Testis (tissue), 2 donors: ENCODE measurements at regions not wholly inside any gene's neighbourhood (a gene's known extent, or its start where the extent isn't known, plus 50 kb on each side); places are given as distances from the start of the nearest gene placed in this dataset.

Experiments
- CTCF ChIP-seq, 3 experiments: fragments of 450-650 bp in 2 of 3; fragments of 200-600 bp in 1 of 3; sonication (generic) in 1 of 3; IDR thresholded peaks; one replicate each; pipeline ENCODE4 v1.5.1; 2016 to 2019; ENCODE audit warnings: antibody characterized with exemption in 3 of 3, mild to moderate bottlenecking in 2 of 3, moderate library complexity in 1 of 3
- POLR2A ChIP-seq: fragments of 450-650 bp; IDR thresholded peaks from one replicate; pipeline ENCODE4 v1.6.1; 2017; ENCODE audit warnings: antibody characterized with exemption, mild to moderate bottlenecking, moderate library complexity

GRCh38 chr1:38193040-38193439 is 146.4 kb upstream of the POU3F1 start:
- TF ChIP-seq POLR2A (no peak), CTCF (IDR thresholded peaks at IDR 0.05) (no peak)
